Transverse colon (tissue), 4 donors: ENCODE measurements at regions not wholly inside any gene's neighbourhood (a gene's known extent, or its start where the extent isn't known, plus 50 kb on each side); places are given as distances from the start of the nearest gene placed in this dataset.

ENCODE experiments used
- DNase-seq: peaks from one replicate; pipeline ENCODE4 v3.0.0-alpha.2; 2019
- H3K27ac ChIP-seq, 4 donors: fragments of 200-600 bp; sonication (generic); 2 replicates each; pipeline ENCODE4 v1.5.1; 2016 to 2018; ENCODE audit warnings: inconsistent platforms in 4 of 4
- H3K27me3 ChIP-seq: fragments of 200-600 bp; sonication (generic); 2 replicates; pipeline ENCODE4 v1.5.1; 2017; ENCODE audit warnings: inconsistent platforms
- H3K36me3 ChIP-seq, 4 donors: fragments of 200-600 bp; sonication (generic); 2 replicates each; pipeline ENCODE4 v1.5.1; 2017 to 2019; ENCODE audit warnings: inconsistent platforms in 4 of 4
- H3K4me1 ChIP-seq, 4 donors: fragments of 200-600 bp; sonication (generic); 2 replicates each; pipeline ENCODE4 v1.5.1; 2017 to 2020; ENCODE audit warnings: inconsistent platforms in 4 of 4
- H3K4me3 ChIP-seq, 4 donors: fragments of 200-600 bp; sonication (generic); 1 replicate in 1 of 4; 2 replicates in 3 of 4; pipeline versions ENCODE4 v1.5.1 to v1.6.1; 2017 to 2019; ENCODE audit warnings: inconsistent platforms in 4 of 4
- H3K9me3 ChIP-seq, 2 donors: fragments of 200-600 bp; sonication (generic); 2 replicates each; pipeline ENCODE4 v1.5.1; 2017 to 2019; ENCODE audit warnings: inconsistent platforms in 2 of 2
- CTCF ChIP-seq, 5 experiments: fragments of 200-600 bp in 3 of 5; fragments of 450-650 bp in 2 of 5; sonication (generic) in 3 of 5; IDR thresholded peaks; 1 replicate in 2 of 5; 2 replicates in 3 of 5; pipeline ENCODE4 v1.5.1; 2016 to 2017; ENCODE audit warnings: antibody characterized with exemption in 5 of 5, inconsistent platforms in 3 of 5, mild to moderate bottlenecking in 2 of 5, moderate library complexity in 1 of 5
- EP300 ChIP-seq: sonication (generic); formaldehyde crosslinking; IDR thresholded peaks from one replicate; pipeline ENCODE4 v1.6.1; 2017; ENCODE audit warnings: antibody characterized with exemption, low read depth
- POLR2A ChIP-seq: fragments of 450-650 bp; IDR thresholded peaks from one replicate; pipeline ENCODE4 v1.6.1; 2016; ENCODE audit warnings: antibody characterized with exemption, mild to moderate bottlenecking, moderate library complexity
- POLR2AphosphoS5 ChIP-seq, 3 donors: sonication (generic); formaldehyde crosslinking; IDR thresholded peaks; one replicate each; pipeline ENCODE4 v1.6.1; 2016; ENCODE audit warnings: antibody characterized with exemption in 3 of 3
- WGBS, 2 donors: methylation state at CpG; one replicate each; pipeline ENCODE4 v1.1.5; 2018; ENCODE audit warnings: low coverage in 1 of 2; 5-methylcytosine and 5-hydroxymethylcytosine counted together
- in situ Hi-C, 4 donors: fragments of 200-750 bp; cut with MboI; loops; one replicate each; pipeline versions ENCODE4 v1.15.0 to v1.15.1; 2017; ENCODE audit warnings: low sequenced_read_pairs in 3 of 4, low pct_ligation_motif_present in 1 of 4, low pct_unique_long_range_greater_than_20kb in 1 of 4
- intact Hi-C: fragments of 100-400 bp; cut with DNase I; formaldehyde crosslinking; loops from one replicate; pipeline ENCODE4 v1.15.1; 2023; ENCODE audit warnings: low total_unique reads

GRCh38 chr2:236472720-236473495, 96.7 kb upstream of the ACKR3 start:
- 72 to 76% methylated on average over 5 to 9 of the region's 9 CpGs for WGBS, 2 donors

GRCh38 chr2:236473691-236474090, 95.9 kb upstream of the ACKR3 start:
- intact Hi-C loops, result no loop called here
- Histone ChIP-seq H3K27ac (no peak overlapping the region), H3K4me3 (no peak overlapping the region), H3K4me1 (no peaks in the 10 kb centered on the region), H3K27me3 (peaks cover 11% of the 10 kb centered on the region), H3K36me3 (no peaks in the 10 kb centered on the region), H3K9me3 (no peaks in the 10 kb centered on the region)
- no peak for TF ChIP-seq POLR2A
- TF ChIP-seq EP300, result no peak
- no peak for TF ChIP-seq CTCF (IDR thresholded peaks at IDR 0.05)
- no peak for TF ChIP-seq POLR2AphosphoS5 (IDR thresholded peaks at IDR 0.05)
- WGBS, 2 donors, result 66 to 67% methylated on average over 1 of the region's 1 CpG
- no peak for DNase-seq
- in situ Hi-C loops, result no loop called here

More at GRCh38 chr2:236472720-236473495, 96.7 kb upstream of the ACKR3 start:
- Histone ChIP-seq H3K27ac (no peak overlapping the region), H3K27me3 (peaks cover 11% of the 10 kb centered on the region), H3K4me3 (no peak overlapping the region), H3K4me1 (no peaks in the 10 kb centered on the region), H3K9me3 (no peaks in the 10 kb centered on the region), H3K36me3 (no peaks in the 10 kb centered on the region)
- no peak for DNase-seq
- in situ Hi-C loops (no loop called here), intact Hi-C loops (no loop called here)
- no peak for TF ChIP-seq CTCF (IDR thresholded peaks at IDR 0.05)
- no peak for TF ChIP-seq EP300
- no peak for TF ChIP-seq POLR2A
- TF ChIP-seq POLR2AphosphoS5 (IDR thresholded peaks at IDR 0.05), result no peak

- Histone ChIP-seq H3K27me3 (no peaks in the 10 kb centered on the region), H3K4me3 (no peak overlapping the region), H3K27ac (no peak overlapping the region), H3K9me3 (peaks cover 16 to 17% of the 10 kb centered on the region in 2 donors), H3K36me3 (no peaks in the 10 kb centered on the region), H3K4me1 (no peaks in the 10 kb centered on the region)
- TF ChIP-seq CTCF (IDR thresholded peaks at IDR 0.05), result no peak
- TF ChIP-seq EP300, result no peak
- TF ChIP-seq POLR2A, result no peak
- no peak for TF ChIP-seq POLR2AphosphoS5 (IDR thresholded peaks at IDR 0.05)
- intact Hi-C loops, result no loop called here
- DNase-seq, result no peak
- 86 to 100% methylated on average over 1 of the region's 1 CpG for WGBS, 2 donors
- in situ Hi-C loops, result no loop called here
Measured at GRCh38 chr2:236479814-236480213, 89.8 kb upstream of the ACKR3 start.

GRCh38 chr2:236483102-236483501, 86.5 kb upstream of the ACKR3 start:
- no peaks in the 10 kb centered on the region for H3K36me3 ChIP-seq
- no peaks in the 10 kb centered on the region for H3K27me3 ChIP-seq
- H3K4me1 ChIP-seq, result no peaks in the 10 kb centered on the region
- in situ Hi-C loops (no loop called here), intact Hi-C loops (no loop called here)
- TF ChIP-seq EP300, result no peak
- TF ChIP-seq POLR2A, result no peak
- TF ChIP-seq POLR2AphosphoS5 (IDR thresholded peaks at IDR 0.05), result no peak
- WGBS, 2 donors, result 57% methylated on average over 1 of the region's 1 CpG; no CpG with 5 or more reads in 1 of the 2 donors
- H3K27ac ChIP-seq, result no peak overlapping the region
- DNase-seq, result no peak
- no peak overlapping the region for H3K4me3 ChIP-seq
- peaks cover 16 to 17% of the 10 kb centered on the region in 2 donors for H3K9me3 ChIP-seq
